Panc1 (cell line): ENCODE measurements at regions not wholly inside any gene's neighbourhood (a gene's known extent, or its start where the extent isn't known, plus 50 kb on each side); places are given as distances from the start of the nearest gene placed in this dataset.

Source experiments
- ATAC-seq: fragments of 200-7000 bp; cut with Tn5 transposase; 2 replicates; pipeline ENCODE4 v1.9.1; 2020; ENCODE audit warnings: mild to moderate bottlenecking, moderate library complexity
- BruUV-seq: library from RNA; stranded (reverse); fragments of 400-500 nt; replicated peaks from 2 replicates; lab custom pipeline; 2021; lab: Mats Ljungman, UMichigan
- CTCF ChIA-PET: fragments of 300-600 bp; sonication (Branson Sonifier 250); formaldehyde crosslinking; loops from one replicate; lab custom pipeline; 2022; ENCODE audit warnings: antibody characterized with exemption; lab: Charles Lee
- POLR2A ChIA-PET: fragments of 300-600 bp; sonication (Branson Sonifier 250); formaldehyde crosslinking; loops from one replicate; lab custom pipeline; 2022; ENCODE audit warnings: antibody characterized with exemption; lab: Charles Lee
- DNase-seq: peaks from one replicate; pipeline ENCODE4 v3.0.0-alpha.2; 2010; ENCODE audit warnings: low read depth, low spot score
- H3K27ac ChIP-seq: 2 replicates; pipeline ENCODE4 v1.5.1; 2011; ENCODE audit warnings: mild to moderate bottlenecking, low read length, inconsistent platforms
- H3K27me3 ChIP-seq: fragments of 200-500 bp; sonication (Bioruptor generic); 2 replicates; pipeline ENCODE4 v1.6.0; 2014; ENCODE audit warnings: low read length, inconsistent platforms; ENCODE audit not compliant: control insufficient read depth, insufficient read depth
- H3K36me3 ChIP-seq: fragments of 200-500 bp; sonication (Bioruptor generic); 2 replicates; pipeline ENCODE4 v1.5.1; 2014; ENCODE audit warnings: inconsistent platforms, mild to moderate bottlenecking, low read length, moderate library complexity; ENCODE audit not compliant: control insufficient read depth, insufficient read depth
- H3K4me1 ChIP-seq: 2 replicates; pipeline ENCODE4 v1.5.1; 2011; ENCODE audit warnings: inconsistent platforms, mild to moderate bottlenecking, low read length, moderate library complexity; ENCODE audit not compliant: control insufficient read depth, insufficient read depth
- H3K4me3 ChIP-seq, 2 experiments: 2 replicates each; pipeline ENCODE4 v1.5.1; 2011 to 2012; ENCODE audit warnings: low read depth in 2 of 2, low read length in 2 of 2, mild to moderate bottlenecking in 2 of 2, inconsistent platforms in 1 of 2, moderate library complexity in 1 of 2
- H3K9me3 ChIP-seq: fragments of 200-500 bp; sonication (Bioruptor generic); 2 replicates; pipeline ENCODE4 v1.5.1; 2014; ENCODE audit warnings: low read depth, mild to moderate bottlenecking, inconsistent platforms, low read length, moderate library complexity; ENCODE audit not compliant: control insufficient read depth, insufficient read depth
- CTCF ChIP-seq: fragments of 450-650 bp; IDR thresholded peaks from 2 replicates; pipeline ENCODE4 v1.5.1; 2017; ENCODE audit warnings: mild to moderate bottlenecking
- POLR2AphosphoS5 ChIP-seq: IDR thresholded peaks from 2 replicates; pipeline ENCODE4 v1.6.1; 2012; ENCODE audit warnings: mild to moderate bottlenecking, low read depth, low read length, moderate library complexity
- REST ChIP-seq, 2 experiments: IDR thresholded peaks; 2 replicates each; pipeline ENCODE4 v1.6.1; 2011 to 2012; ENCODE audit warnings: low read depth in 2 of 2, control low read depth in 1 of 2, low read length in 1 of 2, mild to moderate bottlenecking in 1 of 2, moderate library complexity in 1 of 2; ENCODE audit not compliant: insufficient read depth in 1 of 2
- SIN3A ChIP-seq: IDR thresholded peaks from 2 replicates; pipeline ENCODE4 v1.6.1; 2012; ENCODE audit warnings: low read depth, mild to moderate bottlenecking, low read length, moderate library complexity, borderline replicate concordance; ENCODE audit not compliant: insufficient read depth
- TCF7L2 ChIP-seq: IDR thresholded peaks from 2 replicates; pipeline ENCODE4 v1.6.1; 2011; ENCODE audit warnings: mild to moderate bottlenecking, low read depth, low read length, inconsistent platforms
- in situ Hi-C: cut with HindIII; loops from 2 replicates; pipeline ENCODE4 v1.10.0; 2016; ENCODE audit warnings: low sequenced_read_pairs, low pct_unique_long_range_greater_than_20kb
- intact Hi-C: fragments of 100-400 bp; cut with micrococcal nuclease; formaldehyde crosslinking; loops from one replicate; pipeline ENCODE4 v1.10.0; 2022; ENCODE audit not compliant: unreplicated experiment

- TF ChIP-seq CTCF (no peak), SIN3A (no peak), REST (IDR thresholded peaks at IDR 0.05; ENCODE audit: insufficient read depth in 1 of 2, low read depth in 2 of 2, low read length in 1 of 2) (no peak), POLR2AphosphoS5 (no peak)
- Histone ChIP-seq H3K27me3 (no peaks in the 10 kb centered on the region), H3K27ac (no peak overlapping the region), H3K9me3 (no peaks in the 10 kb centered on the region), H3K36me3 (no peaks in the 10 kb centered on the region), H3K4me3 (no peak overlapping the region), H3K4me1 (no peaks in the 10 kb centered on the region)
- no TSS peak for BruUV-seq
- ChIA-PET POLR2A (interaction anchor here (0.7 kb wide), 1 partner anchor 52 kb away, joined by 4 read pairs; no protein-coding TSS in a partner anchor), CTCF (no interaction called here)
- in situ Hi-C loops (no loop called here), intact Hi-C loops (no loop called here)
- DNase-seq (no peak), ATAC-seq (no peak)
These were observed 53.0 kb upstream of the ID2 start for GRCh38 chr2:8628866-8629209.

GRCh38 chr2:8629402-8629801 lies 52.5 kb upstream of the ID2 start:
- Histone ChIP-seq H3K4me1 (no peaks in the 10 kb centered on the region), H3K27me3 (no peaks in the 10 kb centered on the region), H3K9me3 (no peaks in the 10 kb centered on the region), H3K4me3 (no peak overlapping the region), H3K36me3 (no peaks in the 10 kb centered on the region), H3K27ac (no peak overlapping the region)
- ChIA-PET CTCF (no interaction called here), POLR2A (no interaction called here)
- no TSS peak for BruUV-seq
- TF ChIP-seq SIN3A (no peak), POLR2AphosphoS5 (no peak), TCF7L2 (no peak), CTCF (no peak), REST (IDR thresholded peaks at IDR 0.05; ENCODE audit: insufficient read depth in 1 of 2, low read depth in 2 of 2, low read length in 1 of 2) (no peak)
- ATAC-seq, result no peak
- in situ Hi-C loops, result no loop called here
- DNase-seq, result no peak
- intact Hi-C loops, result no loop called here
